Adrenal gland (tissue), 9 donors: ENCODE measurements at regions not wholly inside any gene's neighbourhood (a gene's known extent, or its start where the extent isn't known, plus 50 kb on each side); places are given as distances from the start of the nearest gene placed in this dataset.

Experiments
- DNase-seq, 7 donors: peaks; one replicate each; pipeline ENCODE4 v3.0.0-alpha.2; 2019 to 2020
- H3K27ac ChIP-seq, 5 donors: fragments of 200-600 bp; sonication (generic) in 4 of 5; 1 replicate in 3 of 5; 2 replicates in 2 of 5; pipeline versions ENCODE4 v1.5.1 to v1.8.0; 2016 to 2020; ENCODE audit warnings: mild to moderate bottlenecking in 1 of 5
- H3K27me3 ChIP-seq: fragments of 200-600 bp; 2 replicates; pipeline ENCODE4 v1.8.0; 2021
- H3K36me3 ChIP-seq, 2 donors: fragments of 200-600 bp; replicated peaks in 1 of 2; 1 replicate in 1 of 2; 2 replicates in 1 of 2; pipeline versions ENCODE4 v1.5.1 to v1.8.0; 2018 to 2022
- H3K4me1 ChIP-seq, 2 donors: fragments of 200-600 bp; replicated peaks in 1 of 2; 1 replicate in 1 of 2; 2 replicates in 1 of 2; pipeline versions ENCODE4 v1.5.1 to v1.8.0; 2018 to 2021
- H3K4me3 ChIP-seq, 4 donors: fragments of 200-600 bp; sonication (generic) in 3 of 4; one replicate each; pipeline ENCODE4 v1.5.1; 2016 to 2018
- H3K9me3 ChIP-seq, 3 donors: fragments of 200-600 bp; sonication (generic) in 1 of 3; replicated peaks in 1 of 3; 1 replicate in 2 of 3; 2 replicates in 1 of 3; pipeline versions ENCODE4 v1.5.1 to v1.8.0; 2016 to 2021
- POLR2A ChIP-seq, 2 donors: fragments of 450-650 bp; IDR thresholded peaks; one replicate each; pipeline ENCODE4 v1.6.1; 2017; ENCODE audit warnings: antibody characterized with exemption in 2 of 2, mild to moderate bottlenecking in 2 of 2, moderate library complexity in 1 of 2
- WGBS, 4 donors: extraction: QIAGEN DNeasy Blood & Tissue Kit in 2 of 4; methylation state at CpG; one replicate each; pipeline versions ENCODE4 v1.1.5 to v1.1.7; 2013 to 2017; 5-methylcytosine and 5-hydroxymethylcytosine counted together
- intact Hi-C, 2 donors: fragments of 100-400 bp; cut with DNase I; formaldehyde crosslinking; loops; one replicate each; pipeline versions ENCODE4 v1.14.1 to v1.15.0; 2022 to 2023
- TF ChIP-seq, protein P1 (sequence below), 6 experiments: fragments of 450-650 bp in 4 of 6; fragments of 200-600 bp in 2 of 6; sonication (generic) in 1 of 6; IDR thresholded peaks; 1 replicate in 5 of 6; 2 replicates in 1 of 6; pipeline versions ENCODE4 v1.5.1 to v1.8.0; 2016 to 2021; ENCODE audit warnings: antibody characterized with exemption in 6 of 6, mild to moderate bottlenecking in 2 of 6, moderate library complexity in 1 of 6
- donor health status: healthy with polysubstance abuse.
- donor health status: Bipolar disorder and iron deficiency.
- donor health status: DM: yes; HTN: yes; CAD: no.
- donor health status: DM: no; HTN: no; CAD: no.
- donor health status: DM: no; HTN: no; CAD: no.

DNA sequence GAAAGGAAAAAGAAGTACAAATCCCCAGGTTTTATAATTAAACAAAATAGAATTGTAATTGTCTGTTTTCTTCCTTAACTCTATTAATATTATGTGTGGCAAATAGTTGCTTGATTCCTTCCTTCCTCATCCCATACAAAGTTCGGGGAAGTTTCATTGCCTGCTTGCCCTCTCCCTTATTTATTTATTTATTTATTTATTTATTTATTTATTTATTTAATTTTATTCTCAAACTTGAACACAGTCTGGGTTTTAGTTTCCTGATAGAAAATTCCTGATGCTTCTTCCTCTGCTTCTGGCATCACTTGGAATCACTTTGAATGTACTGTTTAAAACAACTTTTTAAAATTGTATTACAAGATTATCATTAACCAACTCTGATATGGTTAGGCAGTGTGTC is 145.8 kb upstream of the SOX5 start:
- WGBS, 4 donors: 76 to 93% (median 88%) methylated on average over 1 of the region's 1 CpG
- intact Hi-C loops: no loop called here
- Histone ChIP-seq H3K27me3 (no peaks in the 10 kb centered on the region), H3K9me3 (no peaks in the 10 kb centered on the region), H3K4me3 (no peak overlapping the region), H3K36me3 (no peaks in the 10 kb centered on the region), H3K27ac (no peak overlapping the region), H3K4me1 (no peaks in the 10 kb centered on the region)
- no peak for TF ChIP-seq POLR2A (IDR thresholded peaks at IDR 0.05)
- TF ChIP-seq, protein P1, sequence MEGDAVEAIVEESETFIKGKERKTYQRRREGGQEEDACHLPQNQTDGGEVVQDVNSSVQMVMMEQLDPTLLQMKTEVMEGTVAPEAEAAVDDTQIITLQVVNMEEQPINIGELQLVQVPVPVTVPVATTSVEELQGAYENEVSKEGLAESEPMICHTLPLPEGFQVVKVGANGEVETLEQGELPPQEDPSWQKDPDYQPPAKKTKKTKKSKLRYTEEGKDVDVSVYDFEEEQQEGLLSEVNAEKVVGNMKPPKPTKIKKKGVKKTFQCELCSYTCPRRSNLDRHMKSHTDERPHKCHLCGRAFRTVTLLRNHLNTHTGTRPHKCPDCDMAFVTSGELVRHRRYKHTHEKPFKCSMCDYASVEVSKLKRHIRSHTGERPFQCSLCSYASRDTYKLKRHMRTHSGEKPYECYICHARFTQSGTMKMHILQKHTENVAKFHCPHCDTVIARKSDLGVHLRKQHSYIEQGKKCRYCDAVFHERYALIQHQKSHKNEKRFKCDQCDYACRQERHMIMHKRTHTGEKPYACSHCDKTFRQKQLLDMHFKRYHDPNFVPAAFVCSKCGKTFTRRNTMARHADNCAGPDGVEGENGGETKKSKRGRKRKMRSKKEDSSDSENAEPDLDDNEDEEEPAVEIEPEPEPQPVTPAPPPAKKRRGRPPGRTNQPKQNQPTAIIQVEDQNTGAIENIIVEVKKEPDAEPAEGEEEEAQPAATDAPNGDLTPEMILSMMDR (IDR thresholded peaks at IDR 0.05): no peak
- DNase-seq: no peak

DNA sequence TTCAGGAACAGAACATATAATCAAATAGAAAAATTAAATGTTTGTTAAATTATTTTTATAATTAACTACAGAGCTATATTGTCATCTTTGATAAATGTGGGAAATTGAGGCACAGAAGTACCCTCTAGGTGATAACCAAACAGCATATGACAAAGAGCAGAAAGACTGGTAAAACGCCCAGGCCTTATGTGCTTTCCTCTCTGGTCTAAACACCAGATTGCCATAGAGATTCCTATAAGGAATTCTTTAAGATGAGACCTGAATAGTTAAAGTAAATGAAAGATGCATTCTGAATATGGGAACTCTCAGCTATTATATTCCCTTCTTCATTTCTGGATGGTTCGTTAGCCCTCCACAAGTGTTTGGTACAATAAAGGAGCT is 140.0 kb upstream of the SOX5 start:
- Histone ChIP-seq H3K9me3 (no peaks in the 10 kb centered on the region), H3K27me3 (no peaks in the 10 kb centered on the region), H3K4me3 (no peak overlapping the region), H3K27ac (no peak overlapping the region), H3K4me1 (no peaks in the 10 kb centered on the region), H3K36me3 (no peaks in the 10 kb centered on the region)
- no peak for DNase-seq
- 55 to 79% (median 58%) methylated on average over 2 of the region's 2 CpGs for WGBS, 4 donors
- intact Hi-C loops: no loop called here
- TF ChIP-seq POLR2A (IDR thresholded peaks at IDR 0.05): no peak
- TF ChIP-seq, protein P1 (IDR thresholded peaks at IDR 0.05): no peak

GRCh38 chr12:24088751-24089509 is 139.5 kb upstream of the SOX5 start:
- WGBS, 4 donors: 73 to 82% (median 75%) methylated on average over 5 of the region's 5 CpGs
- no peaks in the 10 kb centered on the region for H3K4me1 ChIP-seq
- TF ChIP-seq POLR2A (IDR thresholded peaks at IDR 0.05): no peak
- TF ChIP-seq, protein P1 (IDR thresholded peaks at IDR 0.05): no peak
- no peaks in the 10 kb centered on the region for H3K36me3 ChIP-seq
- intact Hi-C loops: no loop called here
- no peak for DNase-seq
- no peak overlapping the region for H3K27ac ChIP-seq
- H3K9me3 ChIP-seq: no peaks in the 10 kb centered on the region
- H3K27me3 ChIP-seq: no peaks in the 10 kb centered on the region
- no peak overlapping the region for H3K4me3 ChIP-seq

DNA sequence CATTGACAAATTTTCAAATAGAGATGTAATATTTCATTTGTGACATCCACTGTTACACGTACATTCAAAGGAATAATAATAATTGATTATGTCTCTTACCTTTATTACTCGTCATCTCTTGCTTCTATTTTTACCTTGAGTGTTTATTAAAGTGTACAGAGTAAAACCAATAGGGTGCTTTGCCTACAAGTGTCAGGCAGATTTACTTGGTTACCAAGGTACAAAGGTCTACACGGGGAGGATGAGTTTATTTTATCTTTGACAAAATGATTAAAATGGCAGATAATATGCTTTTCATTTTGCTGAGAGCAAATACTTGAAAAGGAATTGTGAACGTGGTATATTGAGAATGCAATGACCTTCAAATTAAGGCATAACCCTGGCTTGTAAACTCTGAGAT is 137.8 kb upstream of the SOX5 start:
- intact Hi-C loops: no loop called here
- WGBS, 4 donors: 52 to 63% (median 54%) methylated on average over 4 of the region's 4 CpGs
- H3K4me3 ChIP-seq: no peak overlapping the region

More for the DNA sequence above, 137.8 kb upstream of the SOX5 start:
- H3K27me3 ChIP-seq: no peaks in the 10 kb centered on the region
- TF ChIP-seq, protein P1 (IDR thresholded peaks at IDR 0.05): no peak
- TF ChIP-seq POLR2A (IDR thresholded peaks at IDR 0.05): no peak
- H3K4me1 ChIP-seq: no peaks in the 10 kb centered on the region
- H3K36me3 ChIP-seq: no peaks in the 10 kb centered on the region
- H3K9me3 ChIP-seq: no peaks in the 10 kb centered on the region
- H3K27ac ChIP-seq: no peak overlapping the region
- DNase-seq: no peak
